ENCODE measurements at regions not wholly inside any gene's neighbourhood (a gene's known extent, or its start where the extent isn't known, plus 50 kb on each side); places are given as distances from the start of the nearest gene placed in this dataset.

GRCh38 chr6:47405273-47405672 is 72.3 kb upstream of the CD2AP start:
- Mint-ChIP-seq H3K4me3 (no peak overlapping the region), H3K36me3 (no peaks in the 10 kb centered on the region), H3K27ac (no peak overlapping the region), H3K27me3 (peaks cover 0 to 4% of the 10 kb centered on the region in 2 donors), H3K9me3 (no peaks in the 10 kb centered on the region), H3K4me1 (no peaks in the 10 kb centered on the region)
- ChIA-PET CTCF (ENCODE audit: partially characterized antibody) (interaction anchor here (0.5 kb wide), 1 partner anchor 260 kb away, joined by 3 read pairs; no protein-coding TSS in a partner anchor), POLR2A (ENCODE audit: partially characterized antibody) (no interaction called here)
- Histone ChIP-seq H3K4me3 (ENCODE audit: low read length in 2 of 2) (no peak overlapping the region), H3K36me3 (ENCODE audit: insufficient read depth, low read length) (no peaks in the 10 kb centered on the region), H3K27me3 (ENCODE audit: insufficient read depth, low read length) (no peaks in the 10 kb centered on the region), H3K9me3 (ENCODE audit: control insufficient read depth in 1 of 2, low read length in 2 of 2) (no peaks in the 10 kb centered on the region), H3K4me1 (ENCODE audit: insufficient read depth, low read length) (no peaks in the 10 kb centered on the region), H3K27ac (ENCODE audit: low read depth, low read length) (no peak overlapping the region)
- no peak for DNase-seq
- intact Hi-C loops (cut with micrococcal nuclease): no loop called here

- no peaks in the 10 kb centered on the region for H3K4me1 Mint-ChIP-seq
- intact Hi-C loops (cut with micrococcal nuclease): no loop called here
These were observed 70.0 kb upstream of the CD2AP start for GRCh38 chr6:47407300-47408281.

GRCh38 chr6:47413752-47414422 is 63.7 kb upstream of the CD2AP start:
- Mint-ChIP-seq H3K4me3 (peak overlapping the region; percentile 75 to 91 (median 88)), H3K36me3 (peaks cover 0 to 2% of the 10 kb centered on the region in 2 donors), H3K27ac (peak overlapping the region in 6 of 7 donors; percentile 44 to 89 (median 83)), H3K9me3 (no peaks in the 10 kb centered on the region), H3K27me3 (no peaks in the 10 kb centered on the region), H3K4me1 (peaks cover 15 to 18% (median 17%) of the 10 kb centered on the region in 4 donors)
- peaks cover 21% of the 10 kb centered on the region for H3K4me1 ChIP-seq (ENCODE audit: insufficient read depth, low read length)
- H3K27me3 ChIP-seq (ENCODE audit: insufficient read depth, low read length): no peaks in the 10 kb centered on the region
- H3K4me3 ChIP-seq (ENCODE audit: low read length in 2 of 2): peak overlapping the region; percentile 46 to 73
- ChIA-PET CTCF (ENCODE audit: partially characterized antibody) (interaction anchor here (0.7 to 4.7 kb wide), 23 partner anchors 8 to 1999 kb away, joined by 3 to 79 read pairs (median 4); partner anchors contain the start of genes CD2AP and OPN5), POLR2A (ENCODE audit: partially characterized antibody) (interaction anchor here (0.6 to 2.6 kb wide), 4 partner anchors 63 to 366 kb away, joined by 3 to 39 read pairs (median 4); partner anchors contain the start of gene CD2AP)
- H3K27ac ChIP-seq (ENCODE audit: low read depth, low read length): peak overlapping the region; percentile 1
- peak; percentile 50 to 62 (median 59) for DNase-seq
- H3K9me3 ChIP-seq (ENCODE audit: control insufficient read depth in 1 of 2, low read length in 2 of 2): no peaks in the 10 kb centered on the region
- no peaks in the 10 kb centered on the region for H3K36me3 ChIP-seq (ENCODE audit: insufficient read depth, low read length)
- intact Hi-C loops (cut with micrococcal nuclease): loop anchor here (1.0 to 2.0 kb wide), 6 partner anchors 63 to 375 kb away; partner anchors contain the start of gene CD2AP

More at GRCh38 chr6:47407300-47408281, 70.0 kb upstream of the CD2AP start:
- Mint-ChIP-seq H3K27me3 (peaks cover 0 to 2% of the 10 kb centered on the region in 2 donors), H3K36me3 (no peaks in the 10 kb centered on the region), H3K27ac (no peak overlapping the region), H3K4me3 (no peak overlapping the region), H3K9me3 (no peaks in the 10 kb centered on the region)
- Histone ChIP-seq H3K27me3 (ENCODE audit: insufficient read depth, low read length) (no peaks in the 10 kb centered on the region), H3K36me3 (ENCODE audit: insufficient read depth, low read length) (no peaks in the 10 kb centered on the region), H3K4me1 (ENCODE audit: insufficient read depth, low read length) (no peaks in the 10 kb centered on the region), H3K4me3 (ENCODE audit: low read length in 2 of 2) (no peak overlapping the region), H3K27ac (ENCODE audit: low read depth, low read length) (no peak overlapping the region), H3K9me3 (ENCODE audit: control insufficient read depth in 1 of 2, low read length in 2 of 2) (no peaks in the 10 kb centered on the region)
- no peak for DNase-seq
- POLR2A ChIA-PET (ENCODE audit: partially characterized antibody): no interaction called here
- CTCF ChIA-PET (ENCODE audit: partially characterized antibody): interaction anchor here (1.3 to 2.1 kb wide), 4 partner anchors 12 to 380 kb away, joined by 6 to 10 read pairs (median 8); no protein-coding TSS in a partner anchor

- no peaks in the 10 kb centered on the region for H3K27me3 Mint-ChIP-seq
- peaks cover 21% of the 10 kb centered on the region for H3K4me1 ChIP-seq (ENCODE audit: insufficient read depth, low read length)
- peak overlapping the region; percentile 76 to 90 (median 86) for H3K27ac Mint-ChIP-seq
- no peaks in the 10 kb centered on the region for H3K36me3 ChIP-seq (ENCODE audit: insufficient read depth, low read length)
- peak; percentile 52 to 63 (median 60) for DNase-seq
- no peaks in the 10 kb centered on the region for H3K9me3 Mint-ChIP-seq
- H3K36me3 Mint-ChIP-seq: peaks cover 0 to 2% of the 10 kb centered on the region in 2 donors
- peak overlapping the region; percentile 1 for H3K27ac ChIP-seq (ENCODE audit: low read depth, low read length)
- no peaks in the 10 kb centered on the region for H3K27me3 ChIP-seq (ENCODE audit: insufficient read depth, low read length)
- POLR2A ChIA-PET (ENCODE audit: partially characterized antibody): interaction anchor here (1.4 to 2.6 kb wide), 2 partner anchors 63 to 365 kb away, joined by 6 to 39 read pairs; partner anchors contain the start of gene CD2AP
- H3K4me3 Mint-ChIP-seq: peak overlapping the region; percentile 75 to 91 (median 88)
- CTCF ChIA-PET (ENCODE audit: partially characterized antibody): interaction anchor here (0.7 to 4.7 kb wide), 14 partner anchors 8 to 1995 kb away, joined by 3 to 79 read pairs (median 7); partner anchors contain the start of genes CD2AP and OPN5
- intact Hi-C loops (cut with micrococcal nuclease): loop anchor here (1.0 to 2.0 kb wide), 6 partner anchors 63 to 374 kb away; partner anchors contain the start of gene CD2AP
- H3K4me3 ChIP-seq (ENCODE audit: low read length in 2 of 2): peak overlapping the region; percentile 46 to 73
- peaks cover 15 to 18% (median 17%) of the 10 kb centered on the region in 4 donors for H3K4me1 Mint-ChIP-seq
- H3K9me3 ChIP-seq (ENCODE audit: control insufficient read depth in 1 of 2, low read length in 2 of 2): no peaks in the 10 kb centered on the region
These were observed 63.0 kb upstream of the CD2AP start for GRCh38 chr6:47414423-47415167.

- Histone ChIP-seq H3K4me1 (ENCODE audit: insufficient read depth, low read length) (peaks cover 21% of the 10 kb centered on the region), H3K27ac (ENCODE audit: low read depth, low read length) (no peak overlapping the region), H3K36me3 (ENCODE audit: insufficient read depth, low read length) (no peaks in the 10 kb centered on the region), H3K4me3 (ENCODE audit: low read length in 2 of 2) (no peak overlapping the region), H3K9me3 (ENCODE audit: control insufficient read depth in 1 of 2, low read length in 2 of 2) (no peaks in the 10 kb centered on the region), H3K27me3 (ENCODE audit: insufficient read depth, low read length) (no peaks in the 10 kb centered on the region)
- peak overlapping the region in 1 of 8 donors; percentile 22 for H3K4me3 Mint-ChIP-seq
- H3K36me3 Mint-ChIP-seq: peaks cover 0 to 2% of the 10 kb centered on the region in 2 donors
- intact Hi-C loops (cut with micrococcal nuclease): no loop called here
- DNase-seq: no peak
- peak overlapping the region in 1 of 7 donors; percentile 11 for H3K27ac Mint-ChIP-seq
- POLR2A ChIA-PET (ENCODE audit: partially characterized antibody): interaction anchor here (2.6 kb wide), 1 partner anchor 61 kb away, joined by 39 read pairs; the partner anchor contains the start of gene CD2AP
- H3K27me3 Mint-ChIP-seq: no peaks in the 10 kb centered on the region
- CTCF ChIA-PET (ENCODE audit: partially characterized antibody): interaction anchor here (2.7 to 4.7 kb wide), 5 partner anchors 62 to 370 kb away, joined by 11 to 79 read pairs (median 25); partner anchors contain the start of genes CD2AP and OPN5
- peaks cover 15 to 18% (median 17%) of the 10 kb centered on the region in 4 donors for H3K4me1 Mint-ChIP-seq
- H3K9me3 Mint-ChIP-seq: no peaks in the 10 kb centered on the region
These were observed 60.9 kb upstream of the CD2AP start for GRCh38 chr6:47416396-47417345.

- intact Hi-C loops (cut with micrococcal nuclease): no loop called here
- Mint-ChIP-seq H3K36me3 (no peaks in the 10 kb centered on the region), H3K27me3 (peaks cover 0 to 1% of the 10 kb centered on the region in 2 donors), H3K4me1 (peaks cover 7 to 10% (median 8%) of the 10 kb centered on the region in 4 donors), H3K4me3 (no peak overlapping the region), H3K9me3 (no peaks in the 10 kb centered on the region), H3K27ac (no peak overlapping the region)
- Histone ChIP-seq H3K4me1 (ENCODE audit: insufficient read depth, low read length) (peaks cover 11% of the 10 kb centered on the region), H3K4me3 (ENCODE audit: low read length in 2 of 2) (no peak overlapping the region), H3K36me3 (ENCODE audit: insufficient read depth, low read length) (no peaks in the 10 kb centered on the region), H3K27me3 (ENCODE audit: insufficient read depth, low read length) (no peaks in the 10 kb centered on the region), H3K9me3 (ENCODE audit: control insufficient read depth in 1 of 2, low read length in 2 of 2) (no peaks in the 10 kb centered on the region), H3K27ac (ENCODE audit: low read depth, low read length) (no peak overlapping the region)
- CTCF ChIA-PET (ENCODE audit: partially characterized antibody): interaction anchor here (1.1 to 1.5 kb wide), 4 partner anchors 12 to 360 kb away, joined by 3 to 6 read pairs (median 4); partner anchors contain the start of gene CD2AP
- POLR2A ChIA-PET (ENCODE audit: partially characterized antibody): no interaction called here
- DNase-seq: no peak
These were observed 58.0 kb upstream of the CD2AP start for GRCh38 chr6:47419621-47420020.

All from CD4-positive, alpha-beta memory T cell (primary cell).